ENCODE measurements at regions not wholly inside any gene's neighbourhood (a gene's known extent, or its start where the extent isn't known, plus 50 kb on each side); places are given as distances from the start of the nearest gene placed in this dataset.

DNA sequence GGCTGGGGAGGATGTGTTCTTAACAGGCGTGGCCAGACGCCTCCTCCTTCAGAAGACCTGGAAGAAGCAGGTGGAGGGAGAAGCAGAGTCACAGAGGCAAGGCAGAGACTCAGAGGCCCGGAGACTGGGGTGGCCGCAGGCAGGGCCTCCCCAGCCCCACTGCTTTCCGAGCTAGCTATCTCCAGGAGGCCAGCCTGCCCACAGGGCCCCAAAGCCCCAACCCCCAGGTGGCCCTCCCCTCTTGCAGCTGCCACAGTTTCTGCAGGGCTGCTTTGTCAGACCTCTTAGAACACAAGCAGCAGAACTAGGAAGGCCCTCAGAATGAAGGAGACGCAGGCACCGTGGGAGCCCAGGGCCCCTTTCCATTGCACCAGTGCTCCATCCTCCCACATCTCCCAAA is 69.0 kb upstream of the MLN start:
- H3K27ac ChIP-seq = no peak overlapping the region
- WGBS, 2 donors = 66 to 85% methylated on average over 4 to 7 of the region's 7 CpGs
- H3K4me1 ChIP-seq = no peaks in the 10 kb centered on the region
- no peak overlapping the region for H3K4me3 ChIP-seq
- intact Hi-C loops (cut with DNase I; ENCODE audit: low total_unique reads) = no loop called here
- DNase-seq = no peak
- TF ChIP-seq POLR2A (IDR thresholded peaks at IDR 0.05) = no peak
- TF ChIP-seq, protein P1, sequence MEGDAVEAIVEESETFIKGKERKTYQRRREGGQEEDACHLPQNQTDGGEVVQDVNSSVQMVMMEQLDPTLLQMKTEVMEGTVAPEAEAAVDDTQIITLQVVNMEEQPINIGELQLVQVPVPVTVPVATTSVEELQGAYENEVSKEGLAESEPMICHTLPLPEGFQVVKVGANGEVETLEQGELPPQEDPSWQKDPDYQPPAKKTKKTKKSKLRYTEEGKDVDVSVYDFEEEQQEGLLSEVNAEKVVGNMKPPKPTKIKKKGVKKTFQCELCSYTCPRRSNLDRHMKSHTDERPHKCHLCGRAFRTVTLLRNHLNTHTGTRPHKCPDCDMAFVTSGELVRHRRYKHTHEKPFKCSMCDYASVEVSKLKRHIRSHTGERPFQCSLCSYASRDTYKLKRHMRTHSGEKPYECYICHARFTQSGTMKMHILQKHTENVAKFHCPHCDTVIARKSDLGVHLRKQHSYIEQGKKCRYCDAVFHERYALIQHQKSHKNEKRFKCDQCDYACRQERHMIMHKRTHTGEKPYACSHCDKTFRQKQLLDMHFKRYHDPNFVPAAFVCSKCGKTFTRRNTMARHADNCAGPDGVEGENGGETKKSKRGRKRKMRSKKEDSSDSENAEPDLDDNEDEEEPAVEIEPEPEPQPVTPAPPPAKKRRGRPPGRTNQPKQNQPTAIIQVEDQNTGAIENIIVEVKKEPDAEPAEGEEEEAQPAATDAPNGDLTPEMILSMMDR (IDR thresholded peaks at IDR 0.05) = no peak
- H3K27me3 ChIP-seq = no peaks in the 10 kb centered on the region
- no peaks in the 10 kb centered on the region for H3K9me3 ChIP-seq
- H3K36me3 ChIP-seq (ENCODE audit: low read depth, missing control alignments) = no peaks in the 10 kb centered on the region

DNA sequence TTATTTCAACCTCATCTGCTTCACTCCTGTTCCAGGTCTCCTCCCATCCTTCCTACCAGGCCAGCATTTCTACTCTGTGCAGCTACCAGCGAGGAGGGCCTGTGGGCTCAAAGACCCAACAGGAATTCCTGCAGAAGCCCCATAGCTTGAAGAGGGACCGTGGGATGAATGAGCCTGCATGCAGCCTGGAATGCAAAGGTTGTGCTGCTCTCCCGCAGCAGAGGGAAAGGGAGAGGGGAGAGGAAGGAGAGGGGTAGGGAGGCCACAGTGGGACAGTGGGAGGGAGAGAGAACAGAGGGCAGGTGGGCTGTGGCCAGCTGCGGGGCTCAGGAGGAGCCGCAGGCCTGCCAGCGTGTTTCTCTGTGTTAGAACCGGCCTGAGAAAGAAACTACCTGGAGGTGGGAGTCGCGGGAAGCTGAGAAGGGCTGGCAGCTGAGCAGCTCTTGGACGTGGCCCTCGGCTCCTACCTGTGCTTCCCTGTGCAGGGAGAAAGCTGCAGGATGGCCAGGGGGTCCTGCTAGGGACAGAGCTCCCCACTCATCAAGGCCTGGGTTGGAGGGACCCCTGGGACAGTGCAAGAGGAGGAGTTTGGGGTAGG is 66.1 kb upstream of the MLN start:
- Histone ChIP-seq H3K27me3 (no peaks in the 10 kb centered on the region), H3K27ac (no peak overlapping the region)

DNA sequence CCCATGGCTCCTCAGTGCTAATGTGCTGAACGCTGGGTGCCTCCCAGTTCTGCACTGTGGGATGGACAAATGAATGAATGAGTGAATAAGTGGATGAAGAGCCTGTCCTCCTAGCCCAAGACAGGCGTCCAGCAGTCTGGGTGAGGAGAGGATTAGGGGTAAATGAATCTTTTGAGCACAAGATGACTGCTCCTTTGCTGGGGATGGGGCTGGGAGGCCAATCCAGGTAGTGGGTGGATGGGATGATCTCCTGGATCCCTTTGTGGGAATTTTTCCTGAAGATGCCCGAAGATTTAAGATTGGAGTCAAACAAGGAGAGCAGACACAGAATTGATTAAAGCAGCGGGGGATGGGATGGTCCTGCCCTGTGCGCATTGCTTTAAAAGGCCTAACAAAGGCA is 65.3 kb upstream of the MLN start:
- no peak for DNase-seq
- no peaks in the 10 kb centered on the region for H3K36me3 ChIP-seq (ENCODE audit: low read depth, missing control alignments)
- H3K4me3 ChIP-seq = no peak overlapping the region
- intact Hi-C loops (cut with DNase I; ENCODE audit: low total_unique reads) = no loop called here
- no peaks in the 10 kb centered on the region for H3K27me3 ChIP-seq
- no peaks in the 10 kb centered on the region for H3K9me3 ChIP-seq
- TF ChIP-seq, protein P1 (IDR thresholded peaks at IDR 0.05) = no peak
- no peak for TF ChIP-seq POLR2A (IDR thresholded peaks at IDR 0.05)
- 92 to 95% methylated on average over 5 of the region's 5 CpGs for WGBS, 2 donors
- no peaks in the 10 kb centered on the region for H3K4me1 ChIP-seq
- H3K27ac ChIP-seq = no peak overlapping the region

More for the DNA sequence above, 66.1 kb upstream of the MLN start:
- Histone ChIP-seq H3K4me1 (no peaks in the 10 kb centered on the region), H3K36me3 (ENCODE audit: low read depth, missing control alignments) (no peaks in the 10 kb centered on the region), H3K9me3 (no peaks in the 10 kb centered on the region), H3K4me3 (no peak overlapping the region)
- 64 to 67% methylated on average over 7 to 11 of the region's 11 CpGs for WGBS, 2 donors
- no peak for DNase-seq
- intact Hi-C loops (cut with DNase I; ENCODE audit: low total_unique reads) = no loop called here
- no peak for TF ChIP-seq POLR2A (IDR thresholded peaks at IDR 0.05)
- TF ChIP-seq, protein P1 (IDR thresholded peaks at IDR 0.05) = no peak

DNA sequence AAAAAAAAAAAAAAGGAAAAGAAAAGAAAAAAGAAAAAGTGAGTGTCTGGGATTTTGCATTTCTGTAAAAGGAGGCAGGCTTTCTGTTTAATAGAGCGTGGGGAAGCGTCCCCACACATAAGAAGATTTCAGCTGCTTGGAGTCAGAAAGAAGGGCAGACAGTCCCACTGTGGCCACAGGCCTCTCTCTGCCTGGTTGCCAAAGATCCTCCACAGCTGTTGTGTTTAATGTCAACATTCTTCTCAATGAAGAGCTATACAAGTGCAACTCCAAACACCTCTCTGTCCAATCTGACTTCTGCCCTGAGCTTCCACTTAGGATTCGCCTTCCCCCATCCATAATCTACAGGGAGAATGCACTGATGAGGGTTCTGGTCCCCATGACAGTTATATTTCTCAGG is 64.3 kb upstream of the MLN start:
- H3K27ac ChIP-seq = no peak overlapping the region
- H3K9me3 ChIP-seq = no peaks in the 10 kb centered on the region
- DNase-seq = no peak
- 97 to 98% methylated on average over 3 of the region's 3 CpGs for WGBS, 2 donors
- H3K27me3 ChIP-seq = no peaks in the 10 kb centered on the region
- no peaks in the 10 kb centered on the region for H3K4me1 ChIP-seq
- H3K4me3 ChIP-seq = no peak overlapping the region
- intact Hi-C loops (cut with DNase I; ENCODE audit: low total_unique reads) = no loop called here
- no peak for TF ChIP-seq POLR2A (IDR thresholded peaks at IDR 0.05)
- TF ChIP-seq, protein P1 (IDR thresholded peaks at IDR 0.05) = no peak
- H3K36me3 ChIP-seq (ENCODE audit: low read depth, missing control alignments) = no peaks in the 10 kb centered on the region

DNA sequence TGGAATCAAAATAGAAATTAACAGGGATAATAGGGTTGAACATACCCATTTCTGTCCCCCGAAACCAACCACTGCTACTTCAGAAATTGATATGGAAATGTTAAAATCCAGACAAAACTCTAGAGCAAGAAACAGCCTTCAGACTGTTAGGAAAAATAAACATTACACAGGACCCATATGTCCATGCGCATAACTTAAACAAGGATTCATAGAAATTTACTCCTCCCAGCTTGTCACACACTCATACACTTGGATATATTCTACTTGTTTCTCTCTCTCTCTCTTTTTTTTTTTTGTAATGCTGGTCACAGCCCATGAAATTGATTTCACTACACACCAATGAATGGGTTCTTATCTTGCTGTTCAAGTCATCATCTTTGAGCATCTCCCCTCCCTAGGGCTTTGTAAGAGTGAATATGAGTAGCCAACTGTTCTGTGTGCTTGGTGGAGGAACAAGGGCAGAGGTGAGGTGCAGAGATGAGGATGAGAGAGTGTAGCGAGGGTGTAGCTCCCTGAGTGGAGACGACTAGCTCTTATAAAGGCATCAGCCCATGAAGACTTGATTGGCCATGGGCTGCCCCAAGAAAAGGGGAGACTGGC is 61.8 kb upstream of the MLN start:
- DNase-seq = no peak
- TF ChIP-seq POLR2A (IDR thresholded peaks at IDR 0.05) = no peak
- TF ChIP-seq, protein P1 (IDR thresholded peaks at IDR 0.05) = no peak
- intact Hi-C loops (cut with DNase I; ENCODE audit: low total_unique reads) = no loop called here
- no peak overlapping the region for H3K4me3 ChIP-seq
- no peaks in the 10 kb centered on the region for H3K4me1 ChIP-seq
- H3K27me3 ChIP-seq = no peaks in the 10 kb centered on the region
- no peaks in the 10 kb centered on the region for H3K36me3 ChIP-seq (ENCODE audit: low read depth, missing control alignments)
- 90 to 98% methylated on average over 4 of the region's 4 CpGs for WGBS, 2 donors
- no peaks in the 10 kb centered on the region for H3K9me3 ChIP-seq
- H3K27ac ChIP-seq = no peak overlapping the region
